K562 (cell line): ENCODE measurements at regions not wholly inside any gene's neighbourhood (a gene's known extent, or its start where the extent isn't known, plus 50 kb on each side); places are given as distances from the start of the nearest gene placed in this dataset.

Experiments
- CBFB ChIP-seq: sonication (generic); formaldehyde crosslinking; IDR thresholded peaks from 2 replicates; pipeline ENCODE4 v1.4.0; 2020; ENCODE audit warnings: mild to moderate bottlenecking, missing genetic modification reagents
- ESRRB ChIP-seq: fragments of 250-450 bp; sonication (Bioruptor Pico); IDR thresholded peaks from 2 replicates; pipeline ENCODE4 v1.5.0; 2020; ENCODE audit warnings: mild to moderate bottlenecking, moderate library complexity, borderline replicate concordance
- FOXO4 ChIP-seq: fragments of 450-650 bp; formaldehyde crosslinking; IDR thresholded peaks from 2 replicates; pipeline ENCODE4 v1.4.0; 2020; ENCODE audit warnings: mild to moderate bottlenecking, moderate library complexity
- HDAC1 ChIP-seq, 2 experiments: fragments of 450-650 bp; IDR thresholded peaks; 2 replicates each; pipeline ENCODE4 v1.6.1; 2016 to 2017; ENCODE audit warnings: inconsistent platforms in 1 of 2, mild to moderate bottlenecking in 1 of 2, moderate library complexity in 1 of 2
- HDAC2 ChIP-seq: fragments of 450-650 bp; IDR thresholded peaks from 2 replicates; pipeline ENCODE4 v1.6.1; 2016; ENCODE audit warnings: mild to moderate bottlenecking
- HNRNPL ChIP-seq: fragments of 200-400 bp; formaldehyde crosslinking; IDR thresholded peaks from 2 replicates; pipeline ENCODE4 v1.6.1; 2017; ENCODE audit warnings: low read depth, mild to moderate bottlenecking, low read length
- HOMEZ ChIP-seq: fragments of 250-450 bp; sonication (Bioruptor Pico); IDR thresholded peaks from 2 replicates; pipeline ENCODE4 v1.4.0; 2020; ENCODE audit warnings: mild to moderate bottlenecking, moderate library complexity
- KAT7 ChIP-seq: sonication (generic); formaldehyde crosslinking; IDR thresholded peaks from 2 replicates; pipeline ENCODE4 v1.8.0; 2022; ENCODE audit warnings: missing genetic modification reagents, mild to moderate bottlenecking, borderline replicate concordance
- MCM3 ChIP-seq: fragments of 450-650 bp; IDR thresholded peaks from 2 replicates; pipeline ENCODE4 v1.6.1; 2016
- MCM7 ChIP-seq, 2 experiments: fragments of 450-650 bp; IDR thresholded peaks; 2 replicates each; pipeline ENCODE4 v1.6.1; 2016 to 2018
- MTA3 ChIP-seq: fragments of 450-650 bp; formaldehyde crosslinking; IDR thresholded peaks from 2 replicates; pipeline ENCODE4 v1.6.1; 2017; ENCODE audit warnings: mild to moderate bottlenecking, borderline replicate concordance
- NR4A1 ChIP-seq, 2 experiments: fragments of 250-450 bp in 1 of 2; fragments of 450-650 bp in 1 of 2; sonication (Bioruptor Pico) in 1 of 2; IDR thresholded peaks; 2 replicates each; pipeline versions ENCODE4 v1.4.0 to v1.6.1; 2016 to 2020; ENCODE audit warnings: mild to moderate bottlenecking in 2 of 2, missing compliant biosample characterization in 1 of 2, missing genetic modification characterization in 1 of 2, moderate library complexity in 1 of 2
- RBFOX2 ChIP-seq: fragments of 200-400 bp; formaldehyde crosslinking; IDR thresholded peaks from 2 replicates; pipeline ENCODE4 v1.6.1; 2017; ENCODE audit warnings: low read depth, mild to moderate bottlenecking, low read length, moderate library complexity
- RNF219 ChIP-seq: fragments of 250-450 bp; sonication (Bioruptor Pico); IDR thresholded peaks from 2 replicates; pipeline ENCODE4 v1.5.0; 2022; ENCODE audit warnings: mild to moderate bottlenecking
- SNIP1 ChIP-seq: fragments of 450-650 bp; IDR thresholded peaks from 2 replicates; pipeline ENCODE4 v1.7.1; 2017; ENCODE audit warnings: low read depth, mild to moderate bottlenecking
- ZNF407 ChIP-seq: fragments of 450-650 bp; IDR thresholded peaks from 2 replicates; pipeline ENCODE4 v1.6.1; 2016; ENCODE audit warnings: low read depth

- TF ChIP-seq NR4A1 (CRISPR knock-in tag; IDR thresholded peaks at IDR 0.05): no peak
- TF ChIP-seq NR4A1 (tag; IDR thresholded peaks at IDR 0.05): 0 out of 2 replicates have a peak, but pooled peaks have one; percentile 31
- no peak for TF ChIP-seq RNF219 (CRISPR knock-in tag)
- no peak for TF ChIP-seq ZNF407
- TF ChIP-seq MCM3: no peak
- TF ChIP-seq HNRNPL: no peak
- TF ChIP-seq HDAC1 (IDR thresholded peaks at IDR 0.05): 0 out of 4 replicates have a peak, but pooled peaks of 1 of the 2 experiments have one; percentile 14
- TF ChIP-seq SNIP1: no peak
- TF ChIP-seq HOMEZ (CRISPR knock-in tag): no peak
- no peak for TF ChIP-seq KAT7 (CRISPR knock-in tag)
- peak; percentile 18; the same call in 1 of the 2 replicates for TF ChIP-seq HDAC2
- 0 out of 2 replicates have a peak, but pooled peaks have one; percentile 6 for TF ChIP-seq MTA3
- no peak for TF ChIP-seq FOXO4 (CRISPR knock-in tag)
- TF ChIP-seq RBFOX2: no peak
- no peak for TF ChIP-seq MCM7 (IDR thresholded peaks at IDR 0.05)
- no peak for TF ChIP-seq ESRRB
- no peak for TF ChIP-seq CBFB (CRISPR knock-in tag)
These were observed 233.0 kb upstream of the PROK2 start (continued) for GRCh38 chr3:72017935-72018334.
